ENCODE measurements at regions not wholly inside any gene's neighbourhood (a gene's known extent, or its start where the extent isn't known, plus 50 kb on each side); places are given as distances from the start of the nearest gene placed in this dataset.
"Not testable (repeated sequence)": the region's sequence is repeated elsewhere in the genome, so short reads cannot be mapped to it uniquely, and the experiment has no call there.

- no peak for DNase-seq
Measured at GRCh38 chr13:109309625-109310363, 476.6 kb downstream of the IRS2 start.

- no peak for DNase-seq
Measured at GRCh38 chr13:109307027-109307426, 479.4 kb downstream of the IRS2 start.

- DNase-seq = peak; percentile 52
Measured at GRCh38 chr13:109301726-109302125, 484.7 kb downstream of the IRS2 start.

GRCh38 chr13:109301276-109301675 is 485.1 kb downstream of the IRS2 start:
- no peak for DNase-seq

GRCh38 chr13:109297628-109298027 is 488.8 kb downstream of the IRS2 start:
- DNase-seq = no peak

GRCh38 chr13:109293166-109293565 is 493.2 kb downstream of the IRS2 start:
- no peak for DNase-seq

GRCh38 chr13:109288151-109288709 is 498.2 kb downstream of the IRS2 start:
- no peak for DNase-seq

GRCh38 chr13:109287553-109287952 is 498.8 kb downstream of the IRS2 start:
- no peak for DNase-seq

GRCh38 chr13:109285586-109285985 is 500.8 kb downstream of the IRS2 start:
- DNase-seq = no peak

- no peak for DNase-seq
Measured at GRCh38 chr13:109281903-109282635, 504.3 kb downstream of the IRS2 start.

- no peak for DNase-seq
Measured at GRCh38 chr13:109281017-109281902, 505.1 kb downstream of the IRS2 start.

- DNase-seq = no peak
Measured at GRCh38 chr13:109276261-109276660, 510.1 kb downstream of the IRS2 start.

- DNase-seq = no peak
Measured at GRCh38 chr13:109275852-109276251, 510.5 kb downstream of the IRS2 start.

GRCh38 chr13:109275139-109275745 is 511.1 kb downstream of the IRS2 start:
- DNase-seq = no peak

GRCh38 chr13:109274188-109274821 is 512.1 kb downstream of the IRS2 start:
- no peak for DNase-seq

- no peak for DNase-seq
Measured at GRCh38 chr13:109273326-109273751, 513.0 kb downstream of the IRS2 start.

- DNase-seq = no peak
Measured at GRCh38 chr13:109272595-109273325, 513.6 kb downstream of the IRS2 start.

- DNase-seq = no peak
Measured at GRCh38 chr13:109271555-109272541, 514.5 kb downstream of the IRS2 start.

GRCh38 chr13:109271061-109271460 is 515.3 kb downstream of the IRS2 start:
- DNase-seq = no peak

GRCh38 chr13:109269381-109269780 is 517.0 kb downstream of the IRS2 start:
- DNase-seq = not testable (repeated sequence)

Data from NCI-H2171 (cell line).